Activated naive CD4-positive, alpha-beta T cell treated with Interleukin-2 at 50 U/mL for 16 hours (primary cell): ENCODE measurements at regions not wholly inside any gene's neighbourhood (a gene's known extent, or its start where the extent isn't known, plus 50 kb on each side); places are given as distances from the start of the nearest gene placed in this dataset.

ENCODE experiments used
- DNase-seq: peaks from one replicate; pipeline ENCODE4 v3.0.0-alpha.2; 2020

DNA sequence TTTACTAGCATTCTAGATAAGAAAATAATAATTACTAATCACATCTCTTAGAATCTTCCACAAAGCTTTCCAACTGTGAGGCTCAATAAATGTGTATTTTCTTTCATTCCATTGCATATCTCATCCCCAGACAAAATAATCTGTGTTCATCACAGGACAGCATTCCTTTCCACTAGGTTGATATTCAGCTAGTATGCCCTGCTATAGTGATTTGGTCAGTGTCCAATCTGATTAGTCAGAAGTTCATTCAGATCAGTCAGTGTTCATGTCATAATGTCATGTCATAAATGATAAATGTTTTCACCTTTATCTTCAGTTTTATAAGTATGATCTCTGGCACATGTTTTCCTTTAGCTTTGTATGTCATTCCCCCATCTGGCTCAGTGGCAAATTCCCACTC lies 611.4 kb downstream of the KCTD8 start:
- no peak for DNase-seq

DNA sequence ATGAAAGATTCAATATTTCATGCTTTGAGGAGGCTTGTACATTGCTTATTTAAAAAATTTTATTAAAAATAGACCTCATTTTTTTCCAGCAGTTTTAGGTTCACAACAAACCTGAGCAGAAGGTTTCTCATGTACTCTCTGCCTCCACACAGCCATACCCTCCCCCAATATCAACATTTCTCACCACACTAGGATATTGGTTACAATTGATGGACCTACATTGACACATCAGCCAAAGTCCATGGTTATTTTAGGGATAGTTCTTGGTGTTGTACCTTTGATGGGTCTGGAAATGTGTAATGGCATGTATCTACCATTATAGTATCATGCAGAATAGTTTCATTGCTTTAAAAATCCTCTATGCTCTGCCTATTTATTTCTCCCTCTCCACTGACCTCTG lies 611.0 kb downstream of the KCTD8 start:
- DNase-seq = no peak

DNA sequence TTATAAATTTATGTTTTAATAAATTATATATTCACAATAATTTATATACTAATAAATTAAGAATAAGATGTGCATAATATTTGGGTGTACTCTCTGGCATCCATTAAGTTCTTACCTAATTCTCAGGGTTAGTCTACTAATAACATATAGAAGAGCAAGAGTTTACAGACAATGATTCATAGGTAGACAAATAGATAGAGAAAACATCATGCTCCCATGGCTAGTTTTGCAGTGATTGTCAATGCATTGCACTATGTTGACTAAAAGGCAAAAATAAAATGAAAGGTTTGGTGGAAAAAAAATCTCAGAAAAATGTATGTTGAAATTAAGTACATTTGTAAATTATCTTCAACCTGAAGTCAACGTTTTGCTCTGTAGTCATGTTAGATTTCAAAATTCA lies 606.0 kb downstream of the KCTD8 start:
- no peak for DNase-seq

DNA sequence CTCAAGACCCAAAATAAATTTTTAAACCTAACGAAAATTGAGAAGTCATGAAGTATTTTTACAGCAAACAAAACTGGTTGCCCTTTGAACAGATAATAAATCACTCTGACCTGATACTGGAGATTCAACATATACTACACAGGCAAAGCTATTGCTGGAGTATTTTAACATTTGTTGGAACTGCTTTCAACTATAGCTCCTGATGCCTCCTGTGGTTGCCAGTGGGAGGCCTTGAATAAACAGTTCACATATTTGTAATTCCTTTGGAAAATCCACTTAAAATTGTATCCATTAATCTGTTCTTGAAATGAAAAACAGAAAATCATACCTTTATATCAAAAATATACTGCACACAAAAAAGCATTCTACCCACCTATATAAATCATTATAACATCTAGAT lies 605.1 kb downstream of the KCTD8 start:
- DNase-seq = no peak

DNA sequence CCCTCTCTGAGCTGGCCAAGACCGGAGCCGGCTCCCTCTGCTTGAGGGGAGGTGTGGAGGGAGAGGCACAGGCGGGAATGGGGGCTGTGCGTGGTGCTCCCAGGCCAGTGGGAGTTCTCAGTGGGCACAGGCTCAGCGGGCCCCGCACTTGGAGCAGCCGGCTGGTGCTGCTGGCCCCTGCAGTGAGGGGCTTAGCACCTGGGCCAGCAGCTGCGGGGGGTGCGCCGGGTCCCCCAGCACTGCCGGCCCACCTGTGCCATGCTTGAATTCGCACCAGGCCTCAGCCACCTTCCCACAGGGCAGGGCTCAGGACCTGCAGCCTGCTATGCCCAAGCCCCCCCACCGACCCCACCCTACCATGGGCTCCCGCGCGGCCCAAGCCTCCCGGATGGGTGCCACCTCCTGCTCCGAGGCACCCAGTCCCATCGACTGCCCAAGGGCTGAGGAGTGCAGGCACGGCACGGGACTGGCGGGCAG lies 602.5 kb downstream of the KCTD8 start:
- no peak for DNase-seq

DNA sequence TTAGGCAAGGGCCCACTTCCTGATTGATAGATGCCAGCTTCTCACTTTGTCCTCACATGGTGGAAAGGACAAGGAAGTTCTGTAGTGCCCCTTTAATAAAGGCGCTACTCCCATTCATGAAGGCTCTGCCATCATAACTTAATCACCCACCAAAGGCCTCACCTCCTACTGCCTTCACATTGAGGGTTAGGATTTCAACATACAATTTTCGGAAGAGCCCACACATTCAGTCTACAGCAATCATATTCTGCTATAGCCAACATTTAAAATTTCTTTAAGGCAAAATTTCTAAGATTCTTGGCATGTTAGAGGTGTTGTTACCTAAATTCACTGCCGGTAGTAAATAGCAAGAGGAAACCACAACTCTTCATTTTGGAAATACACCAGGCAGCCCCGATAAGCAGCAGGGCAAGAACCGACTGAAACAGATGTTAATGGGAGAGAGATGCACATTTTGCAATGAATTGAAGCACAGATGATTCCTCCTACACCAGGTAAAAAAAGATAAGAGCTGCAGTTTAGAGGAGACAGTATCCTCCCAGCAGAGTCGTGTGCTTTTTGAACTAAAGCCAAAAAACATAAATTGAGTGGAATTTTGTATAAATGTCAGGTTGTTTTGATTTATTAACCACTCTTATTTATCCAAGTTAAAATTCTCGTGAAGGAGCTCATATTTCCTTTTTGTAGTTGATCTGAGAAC lies 594.9 kb downstream of the KCTD8 start:
- no peak for DNase-seq

DNA sequence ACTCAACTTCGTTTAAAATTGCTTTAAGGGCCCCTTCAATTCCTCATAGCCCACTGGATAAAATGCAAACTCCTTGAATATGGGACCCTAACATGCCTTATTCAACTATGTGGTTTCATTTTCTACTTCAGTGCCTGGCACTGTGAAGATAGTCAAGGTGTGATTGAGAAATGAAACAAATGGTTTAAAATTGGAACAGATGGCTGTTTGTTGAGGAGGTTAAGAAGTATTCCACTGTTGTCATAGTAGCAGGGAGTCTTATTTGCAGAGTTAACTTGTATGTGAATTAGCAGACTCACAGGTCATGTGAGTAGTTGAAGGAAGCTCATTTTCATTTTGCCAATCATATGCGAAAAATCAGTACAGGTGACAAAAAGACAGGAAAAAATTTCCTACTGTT lies 593.3 kb downstream of the KCTD8 start:
- DNase-seq = no peak

DNA sequence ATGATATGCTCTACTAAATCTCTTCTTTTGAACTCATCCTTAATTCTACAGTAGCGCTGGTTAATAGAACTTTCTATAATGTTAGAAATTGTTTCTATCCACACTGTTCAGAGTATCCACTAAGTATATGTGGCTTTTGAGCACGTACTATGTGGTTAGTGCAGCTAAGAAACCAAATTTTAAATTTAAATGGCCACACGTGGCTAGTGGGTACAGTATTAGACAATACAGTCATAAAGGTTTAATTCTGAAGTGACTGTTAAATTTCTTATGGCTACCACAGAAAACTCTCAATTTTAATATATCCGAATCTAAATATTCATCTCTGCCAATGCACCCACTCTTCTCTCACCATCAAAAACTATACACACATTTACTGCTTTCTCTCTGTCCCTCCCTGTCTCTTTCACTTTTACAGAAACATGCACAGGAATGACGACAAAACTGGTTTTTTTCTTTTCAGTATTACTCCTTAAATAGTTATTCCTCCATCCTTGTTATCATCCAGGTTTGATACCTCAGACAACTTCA lies 583.9 kb downstream of the KCTD8 start:
- no peak for DNase-seq

DNA sequence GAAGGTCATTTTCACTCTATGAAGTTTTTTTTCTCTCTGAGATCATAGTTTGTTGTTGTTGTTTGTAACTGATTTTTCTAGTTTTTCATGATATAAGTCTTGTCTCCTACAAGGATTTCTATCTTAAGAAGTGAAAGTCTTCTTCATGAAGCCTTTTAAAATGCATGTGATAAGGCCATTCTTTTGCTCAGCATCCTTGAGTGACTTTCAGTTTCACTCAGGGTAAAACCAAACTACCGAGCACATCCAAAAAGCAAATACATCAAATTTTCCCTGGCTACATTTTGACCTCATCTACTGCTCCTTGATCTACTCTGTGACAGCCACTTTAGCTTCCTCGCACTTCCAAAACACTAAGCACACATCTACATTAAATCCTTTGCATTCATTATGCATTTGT lies 580.7 kb downstream of the KCTD8 start:
- no peak for DNase-seq

DNA sequence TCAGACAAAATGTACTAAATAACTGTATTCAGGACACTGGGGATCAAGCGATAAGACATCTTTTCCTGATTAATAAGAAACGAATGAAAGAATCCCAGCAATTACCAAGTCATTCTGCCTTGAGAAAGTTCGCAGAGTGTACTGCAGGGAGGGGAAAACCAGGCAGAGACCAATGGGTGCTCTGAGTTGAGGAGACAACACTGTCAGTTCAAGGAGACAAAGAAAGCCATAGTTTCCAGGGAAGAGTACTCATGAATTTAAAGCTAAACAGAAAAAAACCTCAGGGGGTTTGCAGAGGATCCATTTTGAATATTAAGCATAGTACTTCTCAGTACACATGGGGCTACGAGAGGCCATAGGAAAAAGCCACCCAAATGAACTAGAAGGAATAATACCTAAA lies 573.0 kb downstream of the KCTD8 start:
- DNase-seq = no peak

DNA sequence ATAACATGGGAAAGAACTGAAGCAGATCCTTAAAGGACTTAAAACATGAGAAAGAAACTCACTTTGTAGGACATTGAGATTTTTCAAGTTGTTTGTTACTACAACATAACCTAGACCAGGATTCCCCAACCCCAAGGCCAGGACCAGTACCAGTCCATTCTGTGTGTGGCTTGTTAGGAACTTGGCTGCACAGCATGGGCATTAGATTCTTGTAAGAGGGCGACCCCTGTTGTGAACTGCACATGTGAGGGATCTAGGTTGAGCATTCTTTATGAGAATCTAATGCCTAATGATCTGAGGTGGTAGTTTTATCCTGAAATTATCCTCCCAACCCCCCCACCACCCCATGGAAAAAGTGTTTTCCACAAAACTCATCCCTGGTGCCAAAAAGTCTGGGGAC lies 566.1 kb downstream of the KCTD8 start:
- no peak for DNase-seq

DNA sequence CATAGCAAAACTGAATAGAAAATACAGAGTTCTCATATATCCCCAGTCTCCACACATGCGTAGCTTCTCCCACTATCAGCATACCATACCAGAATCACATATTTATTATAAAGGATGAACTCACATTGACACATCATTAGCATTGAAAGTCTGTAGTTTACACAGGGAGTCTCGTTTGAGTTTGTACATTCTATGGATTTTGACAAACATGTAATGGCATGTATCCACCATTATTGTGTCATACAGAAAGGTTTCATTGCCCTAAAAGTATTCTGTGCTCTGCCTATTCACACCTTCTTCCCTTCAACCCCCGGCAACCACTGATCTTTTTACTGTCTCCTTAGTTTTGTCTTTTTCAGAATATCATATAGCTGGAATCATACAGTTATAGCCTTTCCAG lies 562.4 kb downstream of the KCTD8 start:
- DNase-seq = no peak

DNA sequence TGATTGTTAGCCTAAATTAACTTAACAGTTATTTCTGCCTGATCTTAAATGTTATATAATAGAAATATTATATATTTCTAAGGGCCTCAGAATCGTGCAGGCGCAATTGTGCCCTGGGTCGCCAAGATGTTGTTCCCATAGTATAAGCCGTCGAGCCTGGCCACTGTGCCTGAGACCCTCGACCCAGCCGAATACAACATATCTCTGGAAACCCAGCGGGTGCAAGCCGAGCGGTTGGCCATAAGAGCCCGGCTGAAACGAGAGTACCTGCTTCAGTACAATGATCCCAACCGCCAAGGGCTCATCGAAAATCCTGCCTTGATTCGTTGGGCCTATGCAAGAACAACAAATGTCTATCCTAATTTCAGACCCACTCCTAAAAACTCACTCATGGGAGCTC lies 549.8 kb downstream of the KCTD8 start:
- DNase-seq = no peak

DNA sequence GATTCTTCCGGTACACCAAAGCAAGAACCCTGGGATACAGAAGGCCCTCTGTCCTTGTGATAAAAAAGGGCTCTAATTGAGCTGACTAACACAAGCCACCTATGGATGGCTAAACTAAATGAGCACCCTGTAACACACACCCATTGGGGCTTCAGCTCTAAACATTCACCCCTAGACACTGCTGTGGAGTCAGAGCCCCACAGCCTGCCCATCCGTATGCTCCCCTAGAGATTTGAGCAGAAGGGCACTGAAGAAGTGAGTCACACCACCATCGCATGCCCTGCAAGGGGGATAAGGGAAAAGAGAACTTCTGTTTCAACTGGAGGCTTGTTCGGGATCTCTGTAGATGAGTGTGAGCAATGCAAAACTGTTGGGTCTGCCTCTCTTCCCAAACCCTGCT lies 545.2 kb downstream of the KCTD8 start:
- no peak for DNase-seq

DNA sequence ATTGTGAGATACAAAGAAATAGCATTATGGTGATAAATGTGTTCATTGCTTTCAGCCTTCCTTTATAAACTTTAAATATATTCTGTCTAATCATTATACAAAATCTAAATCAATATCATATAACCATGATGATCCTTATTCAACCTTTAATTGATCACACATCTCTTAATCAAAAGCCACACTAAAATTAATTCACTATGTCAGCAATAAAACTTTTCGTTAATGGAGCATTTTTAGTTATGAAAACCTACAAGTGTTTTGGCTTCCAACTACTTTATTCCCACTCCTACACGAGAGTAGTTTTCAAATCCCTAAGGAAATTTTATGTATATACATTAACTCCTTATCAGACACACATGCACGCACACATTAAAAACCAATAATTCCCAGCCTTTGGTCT lies 530.2 kb downstream of the KCTD8 start:
- no peak for DNase-seq

DNA sequence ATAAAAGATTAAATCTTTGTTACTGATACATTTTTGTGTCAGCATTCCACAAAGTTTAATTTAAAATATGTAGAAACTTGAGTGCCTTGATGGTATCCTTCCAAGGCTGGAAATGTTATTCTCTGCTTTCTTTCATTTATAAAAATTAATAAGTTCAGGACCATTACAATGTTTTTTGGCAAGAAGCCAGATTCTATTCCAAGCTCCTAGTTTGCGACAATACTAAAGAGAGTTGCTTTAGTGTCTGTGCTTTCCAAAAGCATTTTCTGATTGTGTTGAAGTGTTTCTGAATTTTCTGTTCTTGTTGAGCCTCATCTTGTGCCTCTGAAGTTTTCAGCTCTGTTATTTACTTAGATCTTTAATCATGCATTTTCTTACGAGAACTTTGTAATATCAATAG lies 516.2 kb downstream of the KCTD8 start:
- DNase-seq = no peak

DNA sequence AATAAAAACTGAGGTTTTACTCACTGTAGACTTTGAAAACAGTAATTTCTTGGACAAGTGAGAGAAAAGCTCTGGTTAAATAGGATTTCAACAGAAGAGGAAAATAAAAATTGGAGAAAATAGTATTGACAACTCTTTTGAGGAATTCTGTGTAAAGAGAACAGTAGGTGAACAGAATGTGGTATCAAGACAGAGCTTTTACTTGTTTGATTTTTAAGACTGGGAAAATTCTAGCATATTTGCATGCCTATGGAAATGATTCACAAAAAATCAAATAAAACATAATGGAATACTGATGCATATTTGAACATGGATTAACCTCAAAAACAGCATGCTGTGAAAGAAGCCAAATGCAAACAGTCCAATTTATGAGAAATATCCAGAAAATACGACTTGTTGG lies 504.6 kb downstream of the KCTD8 start:
- no peak for DNase-seq

DNA sequence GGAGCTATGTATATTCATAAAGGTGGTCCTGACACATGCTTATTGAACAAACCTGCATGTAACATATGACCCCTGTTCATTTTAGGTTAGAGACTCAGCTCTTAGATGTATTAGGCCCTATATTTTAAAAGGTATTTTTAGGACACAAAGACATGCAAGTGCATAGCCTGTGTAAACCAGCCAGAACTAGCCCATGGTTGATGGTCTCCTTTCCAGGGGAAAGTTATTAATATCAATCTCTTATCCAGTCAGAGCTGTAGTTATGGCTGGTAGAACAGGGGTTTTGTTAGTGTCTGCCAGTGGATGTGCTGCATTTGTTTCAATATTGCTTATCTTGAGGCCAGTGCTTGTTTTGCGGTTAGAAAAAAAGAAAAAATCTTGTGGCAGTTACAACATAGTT lies 488.6 kb downstream of the KCTD8 start:
- no peak for DNase-seq

DNA sequence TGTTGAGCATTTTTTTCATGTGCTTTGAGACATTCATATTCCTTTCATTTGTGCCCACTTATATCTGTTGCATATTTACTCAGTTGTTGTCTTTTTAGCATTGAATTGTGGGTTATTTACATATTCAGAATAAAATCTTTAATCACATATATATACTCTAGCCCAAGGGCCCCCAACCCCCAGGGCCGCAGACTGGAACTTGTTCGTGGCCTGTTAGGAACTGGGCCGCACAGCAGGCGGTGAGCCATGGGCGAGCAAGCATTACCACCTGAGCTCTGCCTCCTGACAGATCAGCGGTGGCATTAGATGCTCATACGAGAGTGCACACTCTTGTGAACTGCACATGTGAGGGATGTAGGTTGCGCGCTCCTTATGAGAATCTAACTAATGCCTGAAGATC lies 480.6 kb downstream of the KCTD8 start:
- no peak for DNase-seq

DNA sequence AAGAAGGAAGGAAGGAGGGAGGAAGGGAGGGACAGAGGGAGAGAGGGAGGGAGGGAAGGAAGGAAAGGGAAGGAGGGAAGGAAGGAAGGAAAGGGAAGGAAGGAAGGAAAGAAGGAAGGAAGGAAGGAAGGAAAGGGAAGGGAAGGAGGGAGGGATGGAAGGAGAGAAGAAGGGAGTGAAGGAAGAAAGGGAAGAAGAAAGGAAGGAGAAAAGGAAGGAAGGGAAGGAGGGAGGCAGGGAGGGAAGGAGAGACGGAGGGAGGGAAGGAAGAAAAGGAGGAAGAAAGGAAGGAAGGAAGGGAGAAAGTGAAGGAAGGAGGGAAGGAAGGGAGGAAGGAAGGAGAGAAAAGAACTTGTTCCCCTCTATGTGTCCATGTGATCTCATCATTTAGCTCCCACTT lies 465.0 kb downstream of the KCTD8 start:
- DNase-seq = no peak

DNA sequence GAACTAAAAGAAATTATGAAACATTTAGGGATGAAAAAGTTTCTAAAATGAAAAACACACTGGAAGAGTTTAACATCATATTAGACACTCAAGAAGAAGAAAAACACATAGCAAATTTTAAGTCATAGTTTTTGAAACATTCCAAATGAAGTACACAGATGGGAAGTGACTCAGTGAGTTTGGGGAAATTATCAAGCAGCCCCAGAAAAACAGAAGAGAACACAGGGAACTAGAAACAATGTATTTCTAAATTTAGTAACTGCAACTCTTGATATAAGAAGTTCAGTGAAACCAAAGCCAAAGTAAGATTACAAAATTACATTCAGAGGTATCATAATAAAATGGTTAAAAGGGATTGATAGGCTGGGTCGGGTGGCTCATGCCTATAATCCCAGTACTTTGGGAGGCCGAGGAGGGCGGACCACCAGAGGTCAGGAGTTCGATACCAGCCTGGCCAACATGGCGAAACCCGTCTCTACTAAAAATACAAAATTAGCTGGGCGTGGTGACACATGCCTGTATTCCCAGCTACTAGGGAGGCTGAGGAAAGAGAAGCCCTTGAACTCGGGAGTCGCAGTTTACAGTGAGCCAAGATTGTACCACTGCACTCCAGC lies 461.2 kb downstream of the KCTD8 start:
- DNase-seq = no peak

DNA sequence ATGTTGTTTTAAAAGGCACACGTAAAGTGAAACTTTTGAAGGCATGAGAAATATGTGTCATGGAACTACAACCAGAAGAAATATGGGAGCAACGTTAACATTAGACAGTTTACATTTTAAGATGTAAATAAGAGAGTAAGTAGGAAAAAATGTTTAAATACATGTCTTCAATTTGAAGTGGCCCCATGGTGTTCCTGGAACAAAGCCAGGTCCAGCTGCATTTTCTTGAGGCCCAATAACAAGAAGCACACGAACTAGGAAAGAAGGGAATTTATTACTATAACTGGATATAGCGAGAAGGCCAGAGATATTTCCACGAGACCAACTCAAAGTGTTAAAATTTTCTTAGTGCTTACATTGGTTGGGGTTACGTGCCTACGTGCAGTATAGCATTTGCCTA lies 458.1 kb downstream of the KCTD8 start:
- no peak for DNase-seq

DNA sequence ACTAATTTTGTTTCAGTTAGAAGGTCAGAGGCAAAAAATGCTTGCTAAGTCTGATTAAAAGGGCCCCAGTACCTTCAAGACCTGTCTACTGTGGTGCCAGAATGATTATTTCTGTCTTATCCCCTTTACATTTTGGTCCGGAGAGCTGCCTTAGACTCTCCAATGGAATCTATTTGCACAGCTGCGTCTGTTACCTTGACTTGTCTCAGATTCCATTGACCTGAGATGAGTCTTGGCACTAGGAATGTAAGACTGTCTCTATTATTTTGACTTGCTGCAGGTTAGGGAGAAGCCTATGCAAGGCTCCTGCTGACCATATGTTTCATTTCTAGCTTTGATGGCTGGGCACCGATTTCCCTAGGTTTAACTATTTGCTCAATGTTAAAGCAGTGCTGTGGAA lies 457.6 kb downstream of the KCTD8 start:
- DNase-seq = no peak

DNA sequence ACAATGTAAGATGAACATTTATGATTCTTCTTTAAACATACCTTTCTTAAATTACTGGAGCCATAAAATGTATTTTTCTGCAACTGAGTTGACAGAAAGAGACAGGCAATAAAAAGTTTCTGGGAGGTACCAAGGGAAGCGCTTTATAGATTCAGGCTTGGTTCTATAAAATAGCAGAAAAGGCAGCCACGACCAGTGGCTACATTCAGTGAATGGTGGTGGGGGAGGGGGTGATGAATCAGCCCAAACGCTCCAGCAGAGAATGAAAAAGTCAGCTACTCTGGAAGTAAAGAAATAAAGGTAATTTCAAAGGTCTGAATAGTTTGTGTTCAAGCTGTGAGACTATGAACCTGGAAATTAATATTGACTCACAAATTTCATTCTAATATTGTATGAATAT lies 456.1 kb downstream of the KCTD8 start:
- no peak for DNase-seq
